ENCODE measurements at regions not wholly inside any gene's neighbourhood (a gene's known extent, or its start where the extent isn't known, plus 50 kb on each side); places are given as distances from the start of the nearest gene placed in this dataset.

GRCh38 chr4:119797238-119797894 lies 168.8 kb upstream of the PDE5A start:
- TF ChIP-seq, protein P1, sequence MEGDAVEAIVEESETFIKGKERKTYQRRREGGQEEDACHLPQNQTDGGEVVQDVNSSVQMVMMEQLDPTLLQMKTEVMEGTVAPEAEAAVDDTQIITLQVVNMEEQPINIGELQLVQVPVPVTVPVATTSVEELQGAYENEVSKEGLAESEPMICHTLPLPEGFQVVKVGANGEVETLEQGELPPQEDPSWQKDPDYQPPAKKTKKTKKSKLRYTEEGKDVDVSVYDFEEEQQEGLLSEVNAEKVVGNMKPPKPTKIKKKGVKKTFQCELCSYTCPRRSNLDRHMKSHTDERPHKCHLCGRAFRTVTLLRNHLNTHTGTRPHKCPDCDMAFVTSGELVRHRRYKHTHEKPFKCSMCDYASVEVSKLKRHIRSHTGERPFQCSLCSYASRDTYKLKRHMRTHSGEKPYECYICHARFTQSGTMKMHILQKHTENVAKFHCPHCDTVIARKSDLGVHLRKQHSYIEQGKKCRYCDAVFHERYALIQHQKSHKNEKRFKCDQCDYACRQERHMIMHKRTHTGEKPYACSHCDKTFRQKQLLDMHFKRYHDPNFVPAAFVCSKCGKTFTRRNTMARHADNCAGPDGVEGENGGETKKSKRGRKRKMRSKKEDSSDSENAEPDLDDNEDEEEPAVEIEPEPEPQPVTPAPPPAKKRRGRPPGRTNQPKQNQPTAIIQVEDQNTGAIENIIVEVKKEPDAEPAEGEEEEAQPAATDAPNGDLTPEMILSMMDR (IDR thresholded peaks at IDR 0.05; ENCODE audit: low read depth, low read length): no peak

DNA sequence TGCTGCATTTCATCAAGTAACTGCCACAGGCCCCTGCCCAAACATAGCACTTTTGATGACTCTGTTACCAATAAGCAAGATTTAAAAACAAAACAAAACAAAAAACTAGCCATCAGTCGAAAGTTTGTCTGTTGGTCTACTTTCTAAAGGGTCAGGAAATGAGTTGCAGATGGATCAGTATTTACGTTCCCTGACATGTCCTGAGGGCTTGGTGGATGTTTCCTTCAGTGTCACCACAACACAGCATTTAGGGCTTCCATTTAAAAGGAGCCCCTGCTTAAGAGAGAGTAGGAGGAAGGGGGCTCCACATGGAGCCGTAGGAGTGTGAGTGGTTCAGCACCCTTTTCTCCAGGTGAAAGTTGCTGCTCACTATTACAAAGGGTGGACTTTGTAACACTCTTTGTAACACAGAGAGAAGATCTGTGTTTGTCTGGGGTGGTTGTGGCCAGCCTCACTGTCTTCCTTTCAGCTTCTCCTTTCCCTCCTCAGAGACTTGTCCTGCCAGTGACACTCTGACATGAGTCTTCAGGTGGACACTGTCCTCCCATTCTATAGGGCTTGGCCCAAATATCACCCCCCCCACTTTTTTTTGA lies 167.5 kb upstream of the PDE5A start:
- H3K4me3 ChIP-seq (ENCODE audit: low read depth, low read length): no peak overlapping the region
- TF ChIP-seq, protein P1 (IDR thresholded peaks at IDR 0.05; ENCODE audit: low read depth, low read length): no peak

More at GRCh38 chr4:119797238-119797894, 168.8 kb upstream of the PDE5A start:
- H3K4me3 ChIP-seq (ENCODE audit: low read depth, low read length): no peak overlapping the region

DNA sequence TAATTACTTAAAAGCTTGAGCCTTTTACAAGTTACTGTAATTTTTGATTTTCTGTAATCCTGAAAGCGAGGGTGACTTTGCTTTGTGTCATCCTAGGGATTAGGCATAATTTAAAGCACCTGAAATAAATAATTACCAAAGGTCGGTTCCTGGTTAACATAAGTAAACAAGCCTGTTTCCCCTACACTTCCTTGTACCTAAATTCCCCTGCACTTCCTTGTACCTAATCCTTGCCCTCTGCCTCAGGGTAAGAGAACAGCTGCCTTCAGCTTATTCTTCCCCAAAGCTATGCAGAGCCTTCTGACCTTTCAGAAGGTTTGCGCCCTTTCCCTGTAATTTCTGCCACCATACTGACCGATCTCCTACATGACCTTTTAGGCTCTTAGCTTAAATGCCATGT lies 166.1 kb upstream of the PDE5A start:
- TF ChIP-seq, protein P1 (IDR thresholded peaks at IDR 0.05; ENCODE audit: low read depth, low read length): no peak

DNA sequence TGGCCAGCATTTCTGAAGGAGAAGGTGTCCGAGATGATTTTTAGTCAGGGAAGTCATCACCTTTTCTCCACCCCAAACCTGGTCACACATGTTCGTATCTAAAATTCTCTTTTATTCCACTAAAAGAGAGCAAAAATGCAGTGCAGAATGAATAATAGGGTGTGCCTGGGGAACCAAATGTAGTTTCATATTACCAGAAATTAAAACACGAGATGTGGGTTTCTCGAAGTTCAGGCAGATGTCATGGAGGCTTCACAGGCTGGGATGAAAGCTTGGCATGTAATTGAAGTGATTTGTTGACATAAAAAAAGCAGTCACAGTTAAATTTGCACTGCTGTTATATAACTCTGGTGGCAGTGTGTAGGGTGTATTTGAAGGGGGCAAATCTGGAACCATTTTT lies 165.5 kb upstream of the PDE5A start:
- no peak overlapping the region for H3K4me3 ChIP-seq (ENCODE audit: low read depth, low read length)
- TF ChIP-seq, protein P1 (IDR thresholded peaks at IDR 0.05; ENCODE audit: low read depth, low read length): no peak

More for the DNA sequence above, 166.1 kb upstream of the PDE5A start:
- no peak overlapping the region for H3K4me3 ChIP-seq (ENCODE audit: low read depth, low read length)

GRCh38 chr4:119788349-119789266 lies 160.0 kb upstream of the PDE5A start:
- TF ChIP-seq, protein P1 (IDR thresholded peaks at IDR 0.05; ENCODE audit: low read depth, low read length): no peak
- no peak overlapping the region for H3K4me3 ChIP-seq (ENCODE audit: low read depth, low read length)

DNA sequence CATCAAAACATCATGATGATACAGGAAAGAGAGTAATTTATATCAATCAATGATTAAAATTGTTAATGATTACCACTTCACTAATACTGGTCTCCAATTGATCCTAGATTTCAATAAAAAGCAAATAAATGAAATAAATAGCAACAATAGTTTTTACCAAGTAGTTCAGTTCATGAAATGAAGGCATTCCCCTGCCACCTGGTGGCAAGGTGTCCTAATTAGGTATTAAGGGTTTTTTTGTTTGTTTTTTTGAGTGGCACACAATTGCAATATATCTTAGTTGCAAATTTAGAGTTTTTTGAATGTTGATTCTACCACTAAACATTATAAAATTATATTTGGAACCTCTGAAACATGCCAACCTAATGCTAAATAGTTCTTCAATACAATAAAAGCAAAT lies 157.4 kb upstream of the PDE5A start:
- H3K4me3 ChIP-seq (ENCODE audit: low read depth, low read length): no peak overlapping the region
- TF ChIP-seq, protein P1 (IDR thresholded peaks at IDR 0.05; ENCODE audit: low read depth, low read length): no peak

Data from WI38 (cell line).